ENCODE measurements at regions not wholly inside any gene's neighbourhood (a gene's known extent, or its start where the extent isn't known, plus 50 kb on each side); places are given as distances from the start of the nearest gene placed in this dataset.

DNA sequence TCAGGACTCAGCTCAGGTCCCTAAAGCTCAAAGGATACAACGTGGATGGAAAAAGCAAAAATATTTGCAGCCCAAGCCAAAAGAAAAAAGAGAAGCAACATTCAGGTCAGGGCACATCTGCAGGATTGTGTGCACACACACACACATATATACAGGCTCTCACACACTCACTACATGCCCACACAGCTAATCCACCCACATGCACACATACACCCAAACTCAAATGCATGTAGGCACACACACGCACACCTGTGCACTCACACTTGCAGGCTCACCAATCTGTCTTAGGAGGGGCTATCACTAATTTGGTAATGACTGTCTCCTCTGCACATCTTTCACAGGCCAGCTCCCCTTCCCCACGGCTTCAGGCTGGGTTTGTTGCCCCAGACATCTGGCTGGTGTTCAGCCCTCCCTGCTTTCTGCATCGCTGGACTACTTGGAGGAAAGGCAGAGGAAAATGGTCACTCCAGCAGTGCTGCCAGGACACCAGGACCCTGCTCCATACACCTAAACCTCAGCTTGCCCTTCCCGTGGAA, 103.6 kb upstream of the DRD2 start:
- no peaks in the 10 kb centered on the region for H3K36me3 Mint-ChIP-seq (ENCODE audit: insufficient read depth, unreplicated experiment)
- CTCF ChIA-PET = interaction anchor here (0.6 kb wide), 1 partner anchor 394 kb away, joined by 3 read pairs; no protein-coding TSS in a partner anchor
- BruUV-seq (replicated peaks) = no TSS peak
- POLR2A ChIA-PET = no interaction called here
- no peaks in the 10 kb centered on the region for H3K27me3 Mint-ChIP-seq (ENCODE audit: insufficient read depth, unreplicated experiment)
- TF ChIP-seq, protein P1, sequence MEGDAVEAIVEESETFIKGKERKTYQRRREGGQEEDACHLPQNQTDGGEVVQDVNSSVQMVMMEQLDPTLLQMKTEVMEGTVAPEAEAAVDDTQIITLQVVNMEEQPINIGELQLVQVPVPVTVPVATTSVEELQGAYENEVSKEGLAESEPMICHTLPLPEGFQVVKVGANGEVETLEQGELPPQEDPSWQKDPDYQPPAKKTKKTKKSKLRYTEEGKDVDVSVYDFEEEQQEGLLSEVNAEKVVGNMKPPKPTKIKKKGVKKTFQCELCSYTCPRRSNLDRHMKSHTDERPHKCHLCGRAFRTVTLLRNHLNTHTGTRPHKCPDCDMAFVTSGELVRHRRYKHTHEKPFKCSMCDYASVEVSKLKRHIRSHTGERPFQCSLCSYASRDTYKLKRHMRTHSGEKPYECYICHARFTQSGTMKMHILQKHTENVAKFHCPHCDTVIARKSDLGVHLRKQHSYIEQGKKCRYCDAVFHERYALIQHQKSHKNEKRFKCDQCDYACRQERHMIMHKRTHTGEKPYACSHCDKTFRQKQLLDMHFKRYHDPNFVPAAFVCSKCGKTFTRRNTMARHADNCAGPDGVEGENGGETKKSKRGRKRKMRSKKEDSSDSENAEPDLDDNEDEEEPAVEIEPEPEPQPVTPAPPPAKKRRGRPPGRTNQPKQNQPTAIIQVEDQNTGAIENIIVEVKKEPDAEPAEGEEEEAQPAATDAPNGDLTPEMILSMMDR (IDR thresholded peaks at IDR 0.05; ENCODE audit: unreplicated experiment) = no peak
- no peak overlapping the region for H3K27ac Mint-ChIP-seq (ENCODE audit: low read depth, unreplicated experiment)
- H3K4me1 Mint-ChIP-seq (ENCODE audit: insufficient read depth, unreplicated experiment) = peaks cover 10% of the 10 kb centered on the region
- intact Hi-C loops (cut with micrococcal nuclease) = no loop called here
- no peak for DNase-seq (ENCODE audit: unreplicated experiment)
- H3K4me3 Mint-ChIP-seq (ENCODE audit: unreplicated experiment) = no peak overlapping the region
- H3K9me3 Mint-ChIP-seq (ENCODE audit: unreplicated experiment) = no peaks in the 10 kb centered on the region

DNA sequence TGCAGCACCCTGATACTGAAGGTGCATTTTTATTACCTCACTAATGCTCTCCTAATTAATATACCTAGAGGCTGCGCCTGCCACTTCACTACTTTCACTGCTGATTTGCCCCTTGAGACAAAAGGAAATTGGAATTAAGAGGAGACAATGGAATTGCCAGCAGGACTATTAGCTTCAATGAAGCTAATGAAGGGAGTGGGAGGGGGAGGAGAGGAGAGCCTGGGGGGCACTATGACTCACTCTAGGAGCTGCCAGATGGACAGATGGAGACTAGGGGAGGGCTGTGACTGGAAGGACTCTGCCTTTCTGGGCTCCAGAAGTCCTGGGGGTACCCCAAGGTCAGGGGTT, 102.8 kb upstream of the DRD2 start:
- intact Hi-C loops (cut with micrococcal nuclease) = no loop called here
- DNase-seq (ENCODE audit: unreplicated experiment) = peak; percentile 0
- H3K4me3 Mint-ChIP-seq (ENCODE audit: unreplicated experiment) = no peak overlapping the region
- CTCF ChIA-PET = interaction anchor here (0.6 kb wide), 2 partner anchors 394 to 1133 kb away, joined by 3 read pairs; no protein-coding TSS in a partner anchor
- POLR2A ChIA-PET = no interaction called here
- BruUV-seq (replicated peaks) = no TSS peak
- no peaks in the 10 kb centered on the region for H3K36me3 Mint-ChIP-seq (ENCODE audit: insufficient read depth, unreplicated experiment)
- peaks cover 10% of the 10 kb centered on the region for H3K4me1 Mint-ChIP-seq (ENCODE audit: insufficient read depth, unreplicated experiment)
- H3K9me3 Mint-ChIP-seq (ENCODE audit: unreplicated experiment) = no peaks in the 10 kb centered on the region
- no peak overlapping the region for H3K27ac Mint-ChIP-seq (ENCODE audit: low read depth, unreplicated experiment)
- no peaks in the 10 kb centered on the region for H3K27me3 Mint-ChIP-seq (ENCODE audit: insufficient read depth, unreplicated experiment)
- TF ChIP-seq, protein P1 (IDR thresholded peaks at IDR 0.05; ENCODE audit: unreplicated experiment) = no peak

DNA sequence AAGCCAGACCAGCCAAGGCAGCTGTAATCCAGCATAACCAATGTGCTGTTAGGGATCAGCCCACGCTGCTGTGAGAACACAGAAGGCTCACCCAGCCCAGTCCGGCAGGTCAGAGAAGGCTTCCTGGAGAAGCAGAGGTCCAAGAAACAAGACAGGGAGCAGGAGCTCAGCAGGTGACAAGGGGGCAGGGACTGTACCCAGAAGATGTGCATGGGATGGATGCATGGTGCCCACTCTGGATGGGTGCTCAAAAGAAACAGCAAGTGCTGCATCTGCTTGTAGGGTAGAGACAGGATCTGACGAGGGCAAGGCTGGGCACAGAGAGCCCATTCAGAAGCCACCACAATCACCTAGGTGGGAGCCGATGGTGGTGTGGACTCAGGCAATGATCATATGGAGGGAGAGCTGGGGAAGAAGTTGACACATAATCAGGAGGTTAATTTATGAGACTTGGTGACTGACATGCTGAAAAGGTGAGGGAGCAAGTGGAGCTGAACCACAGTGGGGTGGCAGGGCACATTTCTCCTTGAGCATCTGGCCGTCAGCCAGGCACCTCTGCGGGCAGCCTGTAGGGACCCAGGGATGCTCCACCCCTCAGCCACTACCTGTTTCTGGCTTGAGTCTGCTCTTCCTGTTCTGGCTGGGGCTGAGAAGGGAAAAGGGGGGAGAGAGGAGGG, 102.3 kb upstream of the DRD2 start:
- Mint-ChIP-seq H3K9me3 (ENCODE audit: unreplicated experiment) (no peaks in the 10 kb centered on the region), H3K27ac (ENCODE audit: low read depth, unreplicated experiment) (no peak overlapping the region), H3K27me3 (ENCODE audit: insufficient read depth, unreplicated experiment) (no peaks in the 10 kb centered on the region), H3K36me3 (ENCODE audit: insufficient read depth, unreplicated experiment) (no peaks in the 10 kb centered on the region), H3K4me1 (ENCODE audit: insufficient read depth, unreplicated experiment) (peaks cover 10% of the 10 kb centered on the region), H3K4me3 (ENCODE audit: unreplicated experiment) (no peak overlapping the region)
- POLR2A ChIA-PET = no interaction called here
- DNase-seq (ENCODE audit: unreplicated experiment) = peak; percentile 24
- CTCF ChIA-PET = interaction anchor here (0.6 kb wide), 1 partner anchor 1132 kb away, joined by 3 read pairs; no protein-coding TSS in a partner anchor
- TF ChIP-seq, protein P1 (IDR thresholded peaks at IDR 0.05; ENCODE audit: unreplicated experiment) = no peak
- BruUV-seq (replicated peaks) = no TSS peak
- intact Hi-C loops (cut with micrococcal nuclease) = no loop called here

DNA sequence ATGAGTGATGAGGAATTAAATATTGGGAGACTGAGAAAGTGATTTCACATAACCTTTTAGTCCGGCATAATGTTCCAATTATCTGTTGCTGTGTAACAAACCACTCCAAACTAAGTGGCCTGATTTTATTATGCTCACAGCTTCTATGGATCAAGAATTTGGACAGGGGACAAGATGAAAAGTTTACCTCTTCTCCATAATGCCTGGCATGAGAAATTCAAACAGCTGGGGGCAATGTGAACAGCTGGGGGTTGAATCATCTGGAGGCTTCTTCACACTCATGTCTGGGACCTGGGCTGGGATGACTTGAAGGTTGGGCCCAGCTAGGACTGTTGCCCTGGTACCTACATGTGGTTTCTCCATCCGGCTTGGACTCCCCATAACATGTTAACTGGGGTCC, 99.4 kb upstream of the DRD2 start:
- Mint-ChIP-seq H3K27ac (ENCODE audit: low read depth, unreplicated experiment) (no peak overlapping the region), H3K9me3 (ENCODE audit: unreplicated experiment) (no peaks in the 10 kb centered on the region), H3K27me3 (ENCODE audit: insufficient read depth, unreplicated experiment) (no peaks in the 10 kb centered on the region), H3K4me1 (ENCODE audit: insufficient read depth, unreplicated experiment) (peaks cover 10% of the 10 kb centered on the region), H3K36me3 (ENCODE audit: insufficient read depth, unreplicated experiment) (no peaks in the 10 kb centered on the region), H3K4me3 (ENCODE audit: unreplicated experiment) (no peak overlapping the region)
- ChIA-PET POLR2A (no interaction called here), CTCF (interaction anchor here (0.6 to 1.1 kb wide), 2 partner anchors 161 to 269 kb away, joined by 3 read pairs; no protein-coding TSS in a partner anchor)
- no peak for DNase-seq (ENCODE audit: unreplicated experiment)
- BruUV-seq (replicated peaks) = no TSS peak
- intact Hi-C loops (cut with micrococcal nuclease) = no loop called here
- TF ChIP-seq, protein P1 (IDR thresholded peaks at IDR 0.05; ENCODE audit: unreplicated experiment) = no peak
